Forelimb muscle (tissue), 1 donor: ENCODE measurements at regions not wholly inside any gene's neighbourhood (a gene's known extent, or its start where the extent isn't known, plus 50 kb on each side); places are given as distances from the start of the nearest gene placed in this dataset.

Experiments
- DNase-seq: peaks from one replicate; pipeline ENCODE4 v3.0.0-alpha.2; 2013; ENCODE audit warnings: low read depth

DNA sequence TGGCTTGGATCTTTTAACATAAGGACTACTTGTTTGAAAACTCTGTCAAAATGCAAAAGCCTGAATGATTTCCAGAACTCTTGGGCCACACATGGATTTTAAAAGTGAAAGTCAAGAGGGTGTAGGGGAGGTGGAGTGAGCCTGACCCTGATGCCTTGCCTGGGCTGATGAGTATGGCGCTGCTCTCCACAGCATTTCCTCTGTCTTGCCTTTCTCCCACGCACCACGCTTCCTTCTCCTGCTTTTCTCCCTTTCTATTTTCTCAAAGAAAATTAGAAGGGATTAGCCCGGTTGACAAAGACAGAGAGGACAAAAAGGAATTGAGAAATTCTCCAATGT, 207.0 kb upstream of the CCDC68 start:
- DNase-seq: no peak

DNA sequence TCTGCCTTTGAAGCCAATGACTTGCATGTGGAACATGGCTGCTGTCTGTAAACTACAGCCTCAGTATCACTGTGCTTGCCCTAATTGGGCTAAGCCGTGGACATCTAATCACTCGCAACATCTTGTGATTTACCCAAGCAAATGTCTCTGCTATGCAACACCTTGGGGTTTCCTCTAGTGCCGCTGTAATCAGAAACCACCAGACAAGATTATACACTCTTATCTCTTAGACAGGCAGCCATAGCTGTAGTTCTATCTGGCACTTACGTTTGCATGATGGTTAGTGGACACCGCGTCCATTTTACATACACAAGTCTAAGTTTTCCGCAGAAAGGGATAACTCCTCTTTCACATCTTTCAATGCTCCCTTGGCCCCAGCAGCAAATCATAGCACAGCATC, 204.3 kb upstream of the CCDC68 start:
- DNase-seq: no peak

DNA sequence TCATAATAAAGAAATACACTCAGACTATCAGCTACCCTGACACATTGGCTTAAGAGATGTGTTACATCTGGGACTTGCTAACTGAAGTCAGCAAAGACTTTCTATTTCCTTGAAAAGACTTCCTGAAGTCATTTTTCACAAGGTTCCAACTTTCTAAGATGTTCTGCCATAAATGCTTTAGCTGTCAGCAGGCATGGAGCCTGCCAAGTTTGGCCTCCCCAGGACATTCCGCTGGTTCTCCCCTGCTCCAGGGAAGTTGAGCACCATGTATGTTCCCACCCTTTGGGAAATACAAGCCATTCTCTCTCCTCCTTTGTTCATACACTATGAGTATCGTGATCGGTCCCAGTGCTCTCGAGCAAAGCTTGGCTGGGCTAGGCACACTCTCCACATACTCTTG, 202.7 kb upstream of the CCDC68 start:
- DNase-seq: no peak

DNA sequence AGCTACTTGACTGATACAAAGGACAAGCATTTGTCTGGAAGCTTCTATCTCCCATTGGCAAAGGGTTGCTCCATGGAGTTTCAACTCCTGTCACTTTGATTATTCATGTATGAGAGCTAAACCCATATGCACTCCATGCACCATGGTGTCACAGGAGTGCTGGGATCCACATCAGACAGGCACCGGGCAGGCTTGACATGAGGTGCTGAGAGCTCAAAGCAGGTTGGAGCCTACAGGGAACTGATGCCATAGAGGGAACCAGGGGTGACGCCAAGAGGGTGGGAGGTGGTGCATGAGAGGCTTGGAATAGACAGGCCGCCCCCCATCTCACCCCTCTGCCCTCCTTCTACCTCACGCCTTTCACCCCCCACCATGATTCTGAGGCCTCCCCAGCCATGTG, 199.8 kb upstream of the CCDC68 start:
- no peak for DNase-seq

DNA sequence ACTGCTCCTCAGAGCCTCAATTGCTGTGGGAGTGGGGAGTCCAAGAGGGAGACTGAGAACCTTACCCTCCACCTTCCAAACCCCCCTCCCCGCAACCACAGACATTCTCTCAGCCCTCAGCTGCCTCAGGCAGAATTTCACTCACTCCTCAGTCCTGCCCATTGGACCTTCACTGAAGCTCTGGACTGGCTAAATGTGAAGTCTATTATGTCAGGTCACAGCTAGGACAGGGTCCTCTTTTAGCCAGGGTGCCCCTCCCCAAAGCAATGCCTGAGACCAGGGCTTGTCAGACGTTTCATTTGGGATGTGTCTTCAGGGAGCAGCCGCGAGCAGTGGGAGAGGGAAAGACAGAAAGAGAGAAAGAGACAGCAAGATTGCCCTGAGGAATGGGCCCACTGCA, 199.3 kb upstream of the CCDC68 start:
- DNase-seq: no peak

DNA sequence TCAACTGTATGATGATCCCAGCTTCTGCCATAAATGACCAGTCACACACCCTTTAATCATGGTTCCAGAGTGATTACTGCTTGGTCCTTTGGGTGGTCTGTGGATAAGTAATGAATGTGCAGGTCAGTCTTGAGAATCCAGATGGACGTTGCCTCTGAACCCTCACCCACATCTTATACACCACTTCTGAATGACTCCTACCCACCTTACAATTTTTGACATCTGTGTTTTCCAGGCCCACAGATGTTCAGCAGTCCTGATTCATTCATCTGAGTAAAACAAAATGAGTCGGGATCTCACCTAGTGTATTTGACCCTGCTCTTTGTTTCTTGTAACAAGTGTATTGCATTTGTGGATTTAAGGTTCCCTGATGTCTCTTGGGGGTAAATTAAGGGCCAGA, 194.1 kb upstream of the CCDC68 start:
- no peak for DNase-seq

DNA sequence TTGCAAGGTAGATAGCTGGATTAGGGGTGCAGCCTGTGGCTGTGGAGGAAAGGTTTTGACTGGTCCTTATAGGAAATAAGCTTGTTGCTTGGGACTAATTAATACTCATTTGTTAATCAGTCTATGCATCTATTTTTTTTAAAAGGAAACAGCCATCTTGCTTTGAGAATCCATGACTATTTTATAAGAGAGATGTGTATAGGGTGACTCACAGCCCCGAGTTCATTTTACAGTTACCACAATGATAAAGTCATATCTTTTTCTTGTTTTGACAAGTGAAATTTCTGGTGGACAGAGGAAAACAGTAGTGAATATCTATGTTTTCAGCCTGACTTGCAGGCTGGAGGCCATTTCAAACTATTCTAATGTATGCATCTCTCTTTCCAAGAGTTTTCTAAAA, 193.5 kb upstream of the CCDC68 start:
- DNase-seq: no peak

DNA sequence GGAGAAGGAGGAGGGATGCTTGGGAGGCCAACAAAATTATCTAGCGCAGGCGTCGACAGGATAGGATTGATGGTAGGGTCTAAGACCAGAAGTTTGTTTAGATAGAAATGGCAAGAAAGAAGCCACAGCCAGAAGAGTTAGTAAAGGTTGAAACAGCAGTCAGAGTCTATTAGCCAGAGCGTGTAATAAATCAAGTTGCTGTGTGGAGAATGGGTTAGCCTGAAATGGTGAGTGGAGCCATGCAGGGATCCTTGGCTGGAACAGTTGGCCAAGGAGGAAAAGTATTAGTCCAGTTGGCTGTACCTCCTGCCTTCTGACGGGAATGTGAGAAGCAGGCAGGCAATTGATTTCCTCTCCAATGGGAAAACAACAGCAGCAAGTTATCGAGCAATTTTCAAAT, 190.7 kb upstream of the CCDC68 start:
- DNase-seq: peak; percentile 9

DNA sequence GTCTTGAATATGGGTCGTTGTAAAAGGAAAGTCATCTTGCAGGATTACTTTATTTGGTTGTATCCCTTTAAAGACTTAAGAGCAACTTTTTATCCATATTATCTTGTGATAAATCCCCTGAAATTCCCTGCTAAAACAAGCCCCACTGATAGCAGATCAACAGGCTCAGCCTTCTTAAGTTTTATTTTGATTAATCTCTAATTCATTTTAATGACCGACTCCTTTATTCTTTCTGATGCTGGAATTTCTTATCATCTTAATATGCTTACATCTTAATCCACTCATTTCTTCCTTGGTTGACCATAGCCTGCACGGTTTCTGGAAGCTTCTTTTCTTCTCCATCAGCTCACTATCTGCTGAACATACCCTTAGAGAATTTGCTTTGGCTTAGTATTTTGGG, 188.5 kb upstream of the CCDC68 start:
- DNase-seq: no peak

DNA sequence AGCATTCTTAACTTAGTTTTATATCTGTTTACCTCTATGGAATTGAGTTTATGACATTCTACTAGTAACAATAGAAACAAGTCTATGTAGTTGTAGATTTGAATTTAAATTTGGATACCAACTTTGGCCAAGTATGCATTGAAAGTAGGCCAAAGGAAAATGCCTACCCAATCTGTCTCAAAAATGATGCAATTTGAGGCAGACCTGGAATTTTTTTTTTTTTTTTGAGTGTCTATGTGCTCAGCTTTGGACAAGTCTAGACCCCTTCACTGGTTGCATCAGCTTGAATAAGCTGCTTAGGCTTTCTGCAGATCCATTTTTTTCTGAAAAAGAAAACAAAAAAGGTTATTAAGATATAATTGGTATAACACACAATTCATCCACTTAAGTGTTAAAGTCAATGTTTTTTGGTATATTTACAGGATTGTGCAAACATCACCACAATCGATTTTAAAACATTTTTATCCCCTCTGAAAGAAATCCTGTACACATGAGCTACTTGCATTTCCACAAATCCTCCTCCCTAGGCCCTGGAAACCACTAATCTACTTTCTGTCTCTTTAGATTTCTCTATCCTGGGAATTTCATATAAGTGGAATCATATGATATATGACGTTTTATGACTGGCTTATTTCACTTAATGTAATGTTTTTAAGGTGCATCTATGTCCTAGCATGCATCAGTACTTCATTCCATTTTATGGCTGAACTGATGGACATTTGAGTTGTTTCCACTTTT, 185.1 kb upstream of the CCDC68 start:
- DNase-seq: no peak

DNA sequence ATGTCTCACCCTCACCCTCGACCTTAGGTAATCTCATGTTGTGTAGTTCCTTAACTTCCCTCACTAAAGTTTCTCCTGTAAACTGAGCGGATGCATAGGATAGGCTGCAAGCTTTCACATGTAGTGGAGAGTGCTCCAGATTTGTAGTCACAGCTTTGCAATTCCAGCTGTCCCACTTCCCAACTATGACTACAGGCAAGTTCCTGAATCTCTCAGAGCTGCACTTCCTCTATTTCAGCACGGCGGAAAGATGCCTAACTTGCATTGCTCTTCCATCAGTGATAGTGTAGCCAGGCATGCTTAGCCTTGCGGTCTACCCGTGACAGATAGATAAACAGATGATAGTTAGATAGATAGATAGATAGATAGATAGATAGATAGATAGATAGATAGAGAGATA, 183.1 kb upstream of the CCDC68 start:
- no peak for DNase-seq

DNA sequence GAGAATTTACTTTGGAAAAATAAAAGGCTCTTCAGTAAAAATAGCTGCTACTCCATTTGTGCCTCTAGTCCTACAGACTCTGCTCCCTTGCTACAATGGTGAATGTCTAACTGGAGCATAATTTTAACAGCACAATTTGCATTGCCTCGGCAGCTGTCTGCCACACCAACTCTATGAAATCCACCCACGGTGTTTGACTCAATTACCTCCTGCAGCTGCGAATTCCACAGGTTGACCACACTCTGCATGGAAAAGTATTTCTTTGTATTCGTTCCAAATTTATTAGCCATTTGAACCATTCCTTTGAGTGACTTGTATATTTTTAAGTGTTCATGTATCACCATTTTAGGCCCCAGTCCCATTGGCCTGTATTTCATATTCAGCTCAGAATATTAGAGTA, 182.1 kb upstream of the CCDC68 start:
- no peak for DNase-seq

DNA sequence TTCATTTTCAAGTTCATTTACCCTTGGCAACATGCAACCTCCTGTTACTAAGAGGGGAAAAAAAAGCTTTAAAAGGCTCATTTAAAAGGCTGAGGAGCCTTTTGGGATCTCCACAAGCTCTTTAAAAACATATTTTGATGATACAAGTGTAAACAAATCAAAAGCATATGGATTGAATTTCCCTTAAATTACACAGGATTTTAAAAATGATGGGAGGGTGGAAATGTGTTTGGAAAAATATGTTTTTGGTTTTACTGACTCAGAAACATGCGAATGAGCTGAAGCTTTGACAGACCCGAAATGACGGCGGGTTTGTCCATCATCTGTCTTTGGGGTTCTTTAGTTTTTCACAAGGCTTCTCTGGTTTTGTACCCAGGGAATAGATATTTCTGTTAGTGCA, 180.6 kb upstream of the CCDC68 start:
- DNase-seq: no peak

DNA sequence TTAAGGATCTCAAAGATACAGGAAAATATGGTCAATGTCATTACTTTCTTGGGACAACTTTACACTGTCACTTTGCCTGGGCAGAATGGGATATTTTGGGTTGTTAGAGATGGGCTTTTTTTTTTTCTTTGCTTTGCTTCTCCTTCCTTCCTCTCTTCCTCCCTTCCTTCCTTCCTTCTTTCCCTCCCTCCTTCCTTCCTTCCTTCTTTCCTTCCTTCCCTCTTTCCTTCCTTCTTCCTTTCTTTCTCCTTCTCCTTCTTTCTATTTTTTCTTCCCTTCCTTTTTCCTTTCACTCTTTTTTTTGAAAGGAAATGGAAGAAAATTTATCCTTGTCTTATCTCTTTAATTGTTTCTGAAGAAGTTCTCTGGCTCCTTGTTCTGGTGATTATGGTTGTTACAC, 180.0 kb upstream of the CCDC68 start:
- DNase-seq: no peak

DNA sequence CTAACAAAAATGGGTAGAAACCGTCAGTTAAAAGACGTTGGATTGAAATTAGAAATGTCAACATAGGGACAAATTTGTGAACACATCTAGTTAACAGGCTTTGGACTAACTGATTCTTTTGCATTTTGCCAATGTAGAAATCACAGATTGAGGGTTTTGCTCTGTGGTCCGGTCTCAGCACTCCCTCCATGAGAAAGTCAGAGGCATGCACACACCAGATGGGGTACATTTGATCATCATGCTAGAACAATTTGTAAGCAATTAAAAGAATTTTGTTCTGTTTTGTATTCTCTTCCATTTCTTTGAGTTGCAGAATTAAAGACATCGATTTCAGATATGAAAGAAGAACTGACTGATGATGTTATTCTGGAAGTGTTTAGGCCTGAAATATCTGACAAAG, 179.1 kb upstream of the CCDC68 start:
- DNase-seq: no peak

DNA sequence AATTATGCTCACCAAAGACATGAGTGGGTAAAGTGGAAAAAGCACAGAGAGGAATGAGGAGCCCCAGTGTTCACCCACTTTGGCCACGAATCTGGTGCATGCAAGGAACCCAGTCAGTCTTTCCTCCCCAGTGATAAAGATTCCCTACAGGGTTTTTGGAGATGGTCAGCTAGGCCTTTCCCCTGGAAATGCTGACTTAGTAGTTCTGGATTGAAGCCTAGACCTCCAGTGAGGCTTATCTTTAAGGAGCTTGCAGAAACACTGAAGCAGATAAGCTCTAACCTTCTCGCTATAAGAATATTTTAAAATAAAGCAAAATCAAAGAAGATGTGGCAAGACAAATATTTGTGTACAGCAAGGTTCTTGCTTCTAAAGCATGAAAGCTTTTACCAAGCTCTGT, 178.3 kb upstream of the CCDC68 start:
- no peak for DNase-seq

DNA sequence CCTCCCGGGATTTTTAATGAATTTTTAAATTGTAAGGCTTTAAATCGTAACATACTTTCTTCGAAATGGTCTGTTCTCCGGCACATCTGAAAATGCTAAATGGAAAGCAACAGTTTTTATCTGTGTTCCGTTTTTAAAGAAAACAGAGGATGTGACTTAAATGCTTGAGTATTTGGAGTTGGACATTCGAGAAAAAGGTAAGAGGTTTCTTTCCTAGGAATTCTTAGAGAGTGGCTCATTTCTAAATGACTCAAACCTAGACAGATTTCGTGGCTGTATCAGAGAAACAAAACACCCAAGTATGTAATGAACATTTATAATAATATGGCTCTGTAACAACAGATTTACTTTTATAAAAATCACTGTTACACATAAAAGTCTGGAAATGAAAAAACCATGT, 177.6 kb upstream of the CCDC68 start:
- DNase-seq: no peak

DNA sequence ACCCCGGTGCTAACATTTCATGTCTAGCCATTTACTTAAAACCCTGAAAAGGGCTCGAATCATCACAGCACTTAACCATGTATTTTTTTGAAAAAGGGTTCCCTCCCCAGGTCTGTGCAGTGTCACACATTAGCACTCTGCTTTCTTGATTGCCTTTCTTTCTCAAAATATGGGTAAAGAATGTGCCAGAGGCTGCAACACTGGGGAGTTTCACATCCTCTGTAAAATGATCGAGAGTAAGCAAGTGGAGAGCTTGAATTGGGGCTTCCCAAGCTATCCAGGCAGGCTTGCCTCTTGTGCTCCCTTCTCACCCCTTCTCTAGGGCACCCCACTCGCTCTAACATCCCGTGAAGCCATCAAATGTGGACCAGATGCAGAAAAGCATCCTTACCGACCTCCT, 177.0 kb upstream of the CCDC68 start:
- no peak for DNase-seq

DNA sequence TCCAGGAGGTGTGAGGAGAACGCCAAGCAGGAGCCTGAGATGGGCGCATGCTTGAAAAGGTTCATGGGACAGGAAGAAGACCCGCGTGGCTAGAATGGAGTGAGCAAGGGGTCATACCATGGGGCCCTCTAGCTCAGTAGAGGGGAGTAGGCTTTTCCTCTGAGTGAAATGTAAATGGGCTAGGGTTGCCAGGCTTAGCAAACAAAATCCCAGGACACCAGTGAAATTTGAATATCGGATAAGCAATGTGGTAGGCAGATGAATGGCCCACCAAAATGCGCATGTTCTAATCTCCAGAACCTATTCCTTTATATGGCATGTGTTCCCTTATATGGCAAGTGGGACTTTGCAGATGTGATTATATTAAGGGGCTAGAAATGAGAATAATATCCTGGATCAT, 174.1 kb upstream of the CCDC68 start:
- DNase-seq: no peak

DNA sequence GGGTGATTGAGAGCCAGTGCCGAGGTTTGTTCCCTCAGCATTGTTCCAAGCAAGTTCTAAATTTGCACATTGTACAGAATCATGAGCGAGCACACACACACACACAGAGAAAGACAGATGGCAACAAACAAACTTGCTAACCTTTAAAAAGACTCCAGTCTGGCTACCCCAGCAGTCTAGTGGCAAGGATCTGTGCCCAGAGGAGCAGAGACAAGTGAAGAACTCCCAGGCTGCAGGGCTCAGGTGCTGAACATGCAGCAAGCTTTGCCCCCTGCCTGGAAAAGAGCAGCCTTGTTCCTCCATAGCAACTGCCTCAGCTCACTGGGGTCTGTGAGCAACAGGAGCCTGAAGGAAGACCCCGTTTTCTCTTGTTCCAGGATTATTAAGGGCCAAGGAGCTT, 169.2 kb upstream of the CCDC68 start:
- DNase-seq: no peak

DNA sequence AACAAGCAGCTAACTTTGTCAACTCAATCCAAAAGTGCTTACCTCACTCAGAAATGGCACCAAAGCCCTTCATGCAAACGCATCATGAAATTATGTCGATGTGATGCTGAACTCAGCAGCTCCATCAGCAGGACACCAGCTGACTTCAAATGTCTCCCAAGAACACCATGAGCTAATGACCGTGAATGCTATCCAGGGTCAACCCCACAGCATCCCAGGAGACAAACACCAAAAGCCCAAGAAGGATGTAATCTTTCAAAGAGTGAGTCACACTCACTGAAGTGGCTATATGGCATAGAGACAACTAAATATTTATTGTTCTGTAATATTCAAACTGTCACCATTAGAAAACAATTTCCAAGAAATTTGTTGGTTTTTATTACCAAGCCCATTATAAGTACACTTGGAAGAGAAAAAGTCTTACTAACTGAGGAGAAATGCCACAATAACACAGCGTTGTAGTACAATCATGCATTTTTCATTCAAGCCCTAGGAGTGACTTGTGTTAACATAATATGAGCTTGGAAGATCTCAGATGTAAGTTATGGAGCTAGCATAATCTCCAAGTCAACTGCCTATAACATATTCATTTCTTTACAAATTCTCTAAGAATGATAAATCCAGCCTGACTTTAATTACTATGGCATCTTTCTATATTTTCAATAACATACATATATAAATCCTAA, 165.0 kb upstream of the CCDC68 start:
- DNase-seq: no peak

DNA sequence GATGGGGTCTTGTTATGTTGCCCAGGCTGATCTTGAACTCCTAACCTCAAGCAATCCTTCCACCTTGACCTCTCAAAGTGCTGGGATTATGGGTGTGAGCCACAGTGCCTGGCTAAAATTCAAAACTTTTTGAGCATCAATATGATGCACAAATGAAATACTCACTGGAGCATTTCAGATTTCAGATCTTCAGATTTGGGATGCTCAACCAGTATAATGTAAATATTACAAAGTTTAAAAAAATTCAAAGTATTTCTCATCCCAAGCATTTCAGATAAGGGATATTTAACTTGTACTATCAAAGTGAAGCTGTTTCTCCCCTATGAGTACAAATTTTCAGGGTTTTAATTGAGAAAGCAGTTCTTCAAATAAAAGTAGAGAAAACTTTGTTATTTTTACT, 164.1 kb upstream of the CCDC68 start:
- no peak for DNase-seq

DNA sequence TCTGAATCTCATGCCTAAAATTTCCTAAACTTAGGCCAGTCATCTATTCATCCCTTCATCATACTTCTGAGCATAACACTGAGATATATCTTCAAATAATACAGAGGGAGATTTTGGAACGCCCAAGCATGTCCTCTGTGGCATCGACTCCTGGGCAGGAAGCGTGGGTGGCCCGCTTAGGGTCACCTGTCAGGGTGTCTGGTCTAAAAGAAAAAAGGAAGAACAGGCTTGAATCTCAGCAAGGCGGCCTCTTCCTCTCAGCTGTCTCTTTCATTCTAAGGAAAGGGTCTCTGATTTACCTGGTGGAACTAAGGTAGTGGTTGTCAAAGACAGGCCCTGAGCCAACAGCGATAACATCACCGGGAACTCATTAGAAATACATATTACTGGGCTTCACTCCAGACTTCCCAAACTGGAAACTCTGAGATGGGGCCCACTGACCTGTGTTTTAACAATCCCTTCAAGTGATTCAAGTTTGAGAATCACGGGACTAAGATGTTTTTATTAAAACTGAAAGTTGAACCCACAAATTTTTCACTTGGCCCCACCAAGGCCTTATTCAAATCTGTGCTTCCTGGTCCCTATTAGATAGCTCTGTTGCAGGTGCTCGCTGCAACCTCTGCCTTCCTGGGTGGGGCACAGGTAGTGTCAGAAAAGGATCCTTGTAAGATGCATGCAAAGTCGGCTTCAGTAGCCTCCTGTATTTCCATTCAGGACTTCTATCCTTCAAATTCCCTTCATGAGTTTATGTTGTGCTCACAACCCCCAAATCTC, 162.3 kb upstream of the CCDC68 start:
- DNase-seq: no peak
